Brain pericyte (primary cell): ENCODE measurements at regions not wholly inside any gene's neighbourhood (a gene's known extent, or its start where the extent isn't known, plus 50 kb on each side); places are given as distances from the start of the nearest gene placed in this dataset.

ENCODE experiments used
- DNase-seq: peaks from one replicate; pipeline ENCODE4 v3.0.0-alpha.2; 2012; ENCODE audit warnings: low read depth, low spot score

GRCh38 chr14:42140831-42141279 lies 534.2 kb downstream of the LRFN5 start:
- DNase-seq: no peak

- DNase-seq: no peak
These were observed 533.3 kb downstream of the LRFN5 start for GRCh38 chr14:42140001-42140400.

- no peak for DNase-seq
These were observed 531.7 kb downstream of the LRFN5 start for GRCh38 chr14:42138406-42138805.

GRCh38 chr14:42130815-42131214 lies 524.1 kb downstream of the LRFN5 start:
- DNase-seq: no peak

- no peak for DNase-seq
These were observed 516.9 kb downstream of the LRFN5 start for GRCh38 chr14:42123526-42123925.

- DNase-seq: no peak
These were observed 506.8 kb downstream of the LRFN5 start for GRCh38 chr14:42113358-42114069.

- DNase-seq: no peak
These were observed 505.4 kb downstream of the LRFN5 start for GRCh38 chr14:42112108-42112507.

GRCh38 chr14:42111355-42111754 lies 504.7 kb downstream of the LRFN5 start:
- no peak for DNase-seq

- peak; percentile 29 for DNase-seq
These were observed 503.5 kb downstream of the LRFN5 start for GRCh38 chr14:42110167-42110566.

- no peak for DNase-seq
These were observed 488.5 kb downstream of the LRFN5 start for GRCh38 chr14:42095155-42095554.

GRCh38 chr14:42090122-42090521 lies 483.4 kb downstream of the LRFN5 start:
- no peak for DNase-seq

GRCh38 chr14:42079911-42080310 lies 473.2 kb downstream of the LRFN5 start:
- no peak for DNase-seq

- no peak for DNase-seq
These were observed 471.7 kb downstream of the LRFN5 start for GRCh38 chr14:42078345-42078744.

GRCh38 chr14:42070031-42070430 lies 463.4 kb downstream of the LRFN5 start:
- DNase-seq: no peak

- no peak for DNase-seq
These were observed 450.4 kb downstream of the LRFN5 start for GRCh38 chr14:42057111-42057510.

GRCh38 chr14:42047421-42048055 lies 440.9 kb downstream of the LRFN5 start:
- no peak for DNase-seq

- no peak for DNase-seq
These were observed 438.7 kb downstream of the LRFN5 start for GRCh38 chr14:42045383-42045782.

- no peak for DNase-seq
These were observed 421.9 kb downstream of the LRFN5 start for GRCh38 chr14:42028607-42029006.

- DNase-seq: no peak
These were observed 420.6 kb downstream of the LRFN5 start for GRCh38 chr14:42027271-42027670.

GRCh38 chr14:42023452-42023851 lies 416.8 kb downstream of the LRFN5 start:
- no peak for DNase-seq

GRCh38 chr14:42014301-42014700 lies 407.6 kb downstream of the LRFN5 start:
- no peak for DNase-seq

- no peak for DNase-seq
These were observed 406.9 kb downstream of the LRFN5 start for GRCh38 chr14:42013559-42013958.

- DNase-seq: no peak
These were observed 406.5 kb downstream of the LRFN5 start for GRCh38 chr14:42013153-42013552.
